GM20000 (cell line): ENCODE measurements at regions not wholly inside any gene's neighbourhood (a gene's known extent, or its start where the extent isn't known, plus 50 kb on each side); places are given as distances from the start of the nearest gene placed in this dataset.

Experiments used
- DNase-seq: peaks from one replicate; pipeline ENCODE4 v3.0.0; 2012; ENCODE audit warnings: low spot score
- TF ChIP-seq, protein P1 (sequence below): IDR thresholded peaks from 2 replicates; pipeline ENCODE4 v1.5.1; 2012; ENCODE audit warnings: mild to moderate bottlenecking, control low read depth; ENCODE audit errors: extremely low read depth, missing control alignments

DNA sequence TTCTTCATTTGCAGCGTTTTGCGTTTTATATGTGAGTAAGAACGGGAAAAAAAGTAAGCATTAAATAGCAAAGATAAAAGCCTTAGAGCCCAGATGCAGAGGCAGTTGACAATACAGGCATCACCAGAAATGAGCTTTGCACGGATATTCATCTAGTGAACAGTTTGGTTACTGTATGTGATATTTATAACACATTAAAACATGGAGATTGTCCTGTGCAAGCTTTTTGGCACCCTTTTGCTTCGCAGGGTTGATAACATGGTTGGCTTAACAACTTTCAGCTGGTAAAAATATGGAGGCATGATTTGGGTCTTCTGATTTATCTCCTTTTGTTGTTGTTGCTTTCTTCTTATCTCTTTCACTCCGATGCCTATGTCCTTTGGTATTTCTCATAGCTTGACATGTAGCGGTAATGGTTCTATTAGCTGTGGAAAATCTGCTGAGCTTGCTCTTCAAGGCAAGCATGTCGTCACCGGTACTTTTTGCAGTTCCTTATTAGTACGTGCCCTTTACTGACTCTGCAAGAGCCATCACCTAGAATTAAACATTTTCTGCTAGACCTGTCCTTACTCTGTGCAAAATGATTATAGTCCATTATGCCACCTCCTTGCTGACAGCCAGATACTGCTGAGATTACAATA is 102.9 kb downstream of the PCDH7 start:
- TF ChIP-seq, protein P1, sequence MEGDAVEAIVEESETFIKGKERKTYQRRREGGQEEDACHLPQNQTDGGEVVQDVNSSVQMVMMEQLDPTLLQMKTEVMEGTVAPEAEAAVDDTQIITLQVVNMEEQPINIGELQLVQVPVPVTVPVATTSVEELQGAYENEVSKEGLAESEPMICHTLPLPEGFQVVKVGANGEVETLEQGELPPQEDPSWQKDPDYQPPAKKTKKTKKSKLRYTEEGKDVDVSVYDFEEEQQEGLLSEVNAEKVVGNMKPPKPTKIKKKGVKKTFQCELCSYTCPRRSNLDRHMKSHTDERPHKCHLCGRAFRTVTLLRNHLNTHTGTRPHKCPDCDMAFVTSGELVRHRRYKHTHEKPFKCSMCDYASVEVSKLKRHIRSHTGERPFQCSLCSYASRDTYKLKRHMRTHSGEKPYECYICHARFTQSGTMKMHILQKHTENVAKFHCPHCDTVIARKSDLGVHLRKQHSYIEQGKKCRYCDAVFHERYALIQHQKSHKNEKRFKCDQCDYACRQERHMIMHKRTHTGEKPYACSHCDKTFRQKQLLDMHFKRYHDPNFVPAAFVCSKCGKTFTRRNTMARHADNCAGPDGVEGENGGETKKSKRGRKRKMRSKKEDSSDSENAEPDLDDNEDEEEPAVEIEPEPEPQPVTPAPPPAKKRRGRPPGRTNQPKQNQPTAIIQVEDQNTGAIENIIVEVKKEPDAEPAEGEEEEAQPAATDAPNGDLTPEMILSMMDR, result no peak
- no peak for DNase-seq

DNA sequence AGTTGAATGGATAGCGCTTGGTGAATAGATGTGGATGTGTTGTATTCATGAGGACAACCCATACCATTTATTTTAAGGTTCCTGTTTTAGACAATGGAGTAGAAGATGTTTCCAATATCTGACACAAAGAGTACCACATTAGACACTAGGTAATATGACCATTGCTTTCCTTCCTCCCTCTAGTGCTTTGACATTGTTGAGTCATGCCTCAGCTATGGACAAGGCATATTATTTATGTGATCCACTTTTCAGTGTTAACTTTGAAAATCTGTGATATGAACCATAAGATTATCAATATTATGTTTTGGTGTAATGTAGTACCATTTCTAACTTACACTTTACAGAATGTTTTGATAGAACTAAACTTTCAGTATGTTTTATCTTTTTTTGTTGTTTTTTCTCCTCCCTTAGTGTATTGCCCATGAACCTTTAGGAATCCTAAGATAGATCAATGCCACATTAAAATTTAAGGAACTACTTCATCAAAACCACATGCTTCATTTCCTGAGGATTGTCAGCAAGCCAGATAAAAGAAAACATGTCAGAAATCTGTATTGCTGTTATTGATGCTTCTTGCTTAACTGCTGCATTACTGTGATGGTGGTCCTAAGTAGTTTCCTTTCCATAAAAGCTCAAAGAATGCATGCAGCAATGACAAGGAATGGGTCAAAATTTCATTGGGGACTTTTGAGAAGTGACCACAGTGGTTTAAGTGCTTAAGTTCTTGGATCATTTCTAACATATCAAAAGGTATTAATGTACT is 105.0 kb downstream of the PCDH7 start:
- TF ChIP-seq, protein P1, result no peak
- no peak for DNase-seq

DNA sequence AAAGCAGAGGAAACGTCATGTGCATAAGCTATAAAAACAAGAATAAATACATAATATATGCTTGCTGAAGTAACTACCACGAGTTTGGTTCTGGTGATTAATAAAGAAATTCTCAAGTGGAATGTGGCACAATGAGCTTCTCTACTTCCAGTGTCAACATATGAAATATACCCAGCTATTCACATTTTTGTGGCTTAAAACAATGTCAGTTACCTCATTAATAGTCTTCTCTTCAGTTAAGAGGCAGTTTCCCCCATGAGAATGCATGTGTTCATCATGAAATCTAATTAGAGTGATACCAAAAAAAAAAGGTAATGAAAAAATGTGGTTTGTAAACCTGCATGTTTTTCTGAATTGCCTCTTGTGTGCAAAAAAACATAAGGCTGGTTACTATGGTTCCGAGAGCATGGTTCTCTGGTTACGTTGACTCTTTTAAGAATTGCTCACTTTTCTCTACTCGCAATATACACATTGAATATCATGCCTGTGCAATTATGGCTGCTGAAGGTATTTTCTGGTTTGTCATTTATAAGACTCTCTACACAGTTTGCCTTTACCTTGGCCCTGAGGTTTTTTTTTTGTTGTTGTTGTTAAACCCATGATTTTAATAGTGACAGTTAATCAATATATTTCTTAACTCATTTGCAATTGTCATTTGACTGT is 108.2 kb downstream of the PCDH7 start:
- TF ChIP-seq, protein P1, result no peak
- no peak for DNase-seq

DNA sequence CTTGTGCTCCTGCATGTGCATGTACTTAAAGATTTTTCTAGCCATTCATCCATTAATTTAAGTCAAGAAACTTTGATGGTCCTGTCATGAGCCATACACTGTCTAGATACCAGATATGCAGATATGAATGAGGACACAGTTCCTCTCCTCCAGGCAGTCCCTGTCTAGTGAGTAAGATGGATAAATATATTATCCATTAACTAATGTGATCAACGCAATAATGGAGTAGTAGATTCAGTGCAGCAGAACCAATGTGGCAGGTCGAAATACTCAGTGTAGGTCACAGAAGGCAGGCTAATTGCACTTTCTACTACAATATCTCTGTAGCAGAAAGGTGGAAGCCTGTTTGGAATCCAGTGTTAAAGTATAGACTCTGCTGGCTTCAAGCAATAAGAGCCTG is 112.5 kb downstream of the PCDH7 start:
- no peak for DNase-seq

DNA sequence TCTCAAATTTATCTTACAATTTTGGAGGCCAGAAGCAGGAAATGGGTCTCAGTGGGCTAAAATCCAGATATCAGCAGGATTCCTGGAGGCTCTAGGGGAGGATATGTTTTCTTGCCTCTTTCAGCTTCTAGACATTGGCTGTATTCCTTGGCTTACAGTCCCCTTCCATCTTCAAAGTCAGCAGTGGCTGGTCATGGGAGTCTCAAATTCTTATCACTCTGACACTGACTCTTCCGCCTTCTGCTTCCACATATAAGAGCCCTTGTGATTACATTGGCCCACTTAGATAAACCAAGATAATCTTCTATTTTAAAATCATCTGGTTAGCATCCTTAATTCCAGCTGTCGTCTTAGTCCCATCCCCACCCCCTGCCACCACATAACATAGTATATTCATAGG is 113.0 kb downstream of the PCDH7 start:
- TF ChIP-seq, protein P1, result no peak

More for the DNA sequence above, 112.5 kb downstream of the PCDH7 start:
- TF ChIP-seq, protein P1, result no peak

DNA sequence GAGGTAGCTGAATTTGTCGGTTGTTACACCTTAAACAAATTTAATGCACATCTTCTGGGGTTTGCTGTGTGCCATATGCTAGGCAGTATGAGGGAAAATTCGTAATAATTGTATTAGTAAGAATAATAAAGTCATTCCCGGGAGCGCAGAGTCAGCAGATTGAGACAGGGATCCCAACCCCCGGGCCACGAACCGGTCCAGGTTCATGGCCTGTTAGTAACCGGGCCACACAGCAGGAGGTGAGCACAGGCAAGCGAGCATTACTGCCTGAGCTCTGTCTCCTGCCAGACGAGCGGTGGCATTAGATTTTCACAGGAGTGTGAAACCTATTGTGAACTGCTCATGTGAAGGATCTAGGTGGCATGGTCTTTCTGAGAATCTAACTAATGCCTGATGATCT is 114.9 kb downstream of the PCDH7 start:
- TF ChIP-seq, protein P1, result no peak
- no peak for DNase-seq

More for the DNA sequence above, 113.0 kb downstream of the PCDH7 start:
- DNase-seq, result no peak

DNA sequence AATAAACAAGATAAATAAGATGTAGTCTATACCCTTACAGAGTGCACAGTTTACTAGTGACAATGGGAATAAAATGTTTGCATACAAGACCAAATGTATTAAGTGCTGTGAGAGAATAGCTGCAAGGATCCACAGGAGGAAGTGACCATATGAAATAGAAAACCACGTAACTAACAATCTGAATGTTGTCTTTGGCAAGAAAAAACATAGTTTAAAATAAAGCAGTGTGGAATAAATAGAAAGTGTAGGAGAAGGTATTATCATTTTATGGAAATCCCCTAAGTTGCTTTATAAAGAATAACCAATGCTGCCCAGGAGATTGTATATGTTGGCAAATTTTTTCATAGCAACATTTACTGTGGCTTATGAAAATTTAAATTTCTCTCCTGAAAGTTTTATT is 116.1 kb downstream of the PCDH7 start:
- TF ChIP-seq, protein P1, result no peak
- no peak for DNase-seq
